H1 (cell line): ENCODE measurements at regions not wholly inside any gene's neighbourhood (a gene's known extent, or its start where the extent isn't known, plus 50 kb on each side); places are given as distances from the start of the nearest gene placed in this dataset.

Source experiments
- BRCA1 ChIP-seq: IDR thresholded peaks from 2 replicates; pipeline ENCODE4 v1.6.1; 2012; ENCODE audit warnings: low read depth, low read length, improper control_type of control experiment
- CREB1 ChIP-seq: IDR thresholded peaks from 2 replicates; pipeline ENCODE4 v1.6.1; 2012; ENCODE audit warnings: inconsistent platforms
- KDM5A ChIP-seq: fragments of 200-600 bp; IDR thresholded peaks from 2 replicates; pipeline ENCODE4 v1.7.1; 2012; ENCODE audit warnings: mild to moderate bottlenecking, low read length, inconsistent platforms, mixed read lengths
- POLR2A ChIP-seq, 2 experiments: IDR thresholded peaks; 1 replicate in 1 of 2; 2 replicates in 1 of 2; pipeline ENCODE4 v1.6.1; 2011; ENCODE audit warnings: low read depth in 2 of 2, low read length in 2 of 2, mild to moderate bottlenecking in 2 of 2; ENCODE audit errors: control extremely low read depth in 1 of 2
- RBBP5 ChIP-seq: IDR thresholded peaks from 2 replicates; pipeline ENCODE4 v1.7.1; 2012; ENCODE audit warnings: low read depth, mild to moderate bottlenecking, inconsistent platforms, low read length, moderate library complexity, borderline replicate concordance
- SIN3A ChIP-seq, 2 experiments: IDR thresholded peaks in 1 of 2; conservative IDR thresholded peaks in 1 of 2; 2 replicates each; pipeline ENCODE4 v1.6.1; 2011 to 2012; ENCODE audit warnings: low read length in 2 of 2, improper control_type of control experiment in 1 of 2, low read depth in 1 of 2, mild to moderate bottlenecking in 1 of 2
- SIRT6 ChIP-seq: IDR thresholded peaks from one replicate; pipeline ENCODE4 v1.7.1; 2012; ENCODE audit warnings: low read length, inconsistent platforms
- SRF ChIP-seq: IDR thresholded peaks from 2 replicates; pipeline ENCODE4 v1.6.1; 2011; ENCODE audit warnings: mild to moderate bottlenecking, low read depth, low read length, moderate library complexity
- TAF7 ChIP-seq: optimal IDR thresholded peaks from 2 replicates; pipeline ENCODE3; 2011; ENCODE audit warnings: low read depth, mild to moderate bottlenecking, inconsistent platforms, low read length, moderate library complexity, borderline replicate concordance
- TF ChIP-seq, protein P1 (sequence below): fragments of 300-600 bp; sonication (generic); IDR thresholded peaks from 2 replicates; pipeline ENCODE4 v1.7.1; 2012; ENCODE audit warnings: low read length, moderate library complexity, mild to moderate bottlenecking, inconsistent platforms; ENCODE audit not compliant: insufficient replicate concordance
- TF ChIP-seq, protein P2 (sequence below), 3 experiments: IDR thresholded peaks; 1 replicate in 2 of 3; 2 replicates in 1 of 3; pipeline versions ENCODE4 v1.5.1 to v1.6.1; 2011; ENCODE audit warnings: low read length in 3 of 3, mild to moderate bottlenecking in 3 of 3, inconsistent platforms in 2 of 3, low read depth in 1 of 3, moderate library complexity in 1 of 3; ENCODE audit not compliant: insufficient read depth in 1 of 3; ENCODE audit errors: control extremely low read depth in 1 of 3

DNA sequence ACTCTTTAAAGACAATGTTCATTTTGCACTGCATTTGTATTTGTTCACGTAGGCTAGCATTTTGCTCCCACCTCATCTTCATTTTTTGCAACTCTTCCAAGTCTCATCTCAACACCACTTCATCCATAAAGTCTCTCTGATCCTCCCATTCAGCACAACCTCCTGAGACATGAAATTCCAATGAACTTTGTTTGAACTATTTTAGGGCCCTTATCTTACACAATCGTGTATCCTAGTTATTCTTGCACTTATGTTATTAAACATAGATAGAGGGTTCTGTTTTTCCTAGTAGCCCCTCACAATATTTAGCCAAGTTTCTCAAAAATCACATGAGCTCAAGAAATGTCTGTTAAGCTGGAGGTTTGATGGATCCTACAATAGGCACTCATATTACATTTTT lies 500.5 kb upstream of the ADAMTS5 start (continued):
- TF ChIP-seq, protein P1, sequence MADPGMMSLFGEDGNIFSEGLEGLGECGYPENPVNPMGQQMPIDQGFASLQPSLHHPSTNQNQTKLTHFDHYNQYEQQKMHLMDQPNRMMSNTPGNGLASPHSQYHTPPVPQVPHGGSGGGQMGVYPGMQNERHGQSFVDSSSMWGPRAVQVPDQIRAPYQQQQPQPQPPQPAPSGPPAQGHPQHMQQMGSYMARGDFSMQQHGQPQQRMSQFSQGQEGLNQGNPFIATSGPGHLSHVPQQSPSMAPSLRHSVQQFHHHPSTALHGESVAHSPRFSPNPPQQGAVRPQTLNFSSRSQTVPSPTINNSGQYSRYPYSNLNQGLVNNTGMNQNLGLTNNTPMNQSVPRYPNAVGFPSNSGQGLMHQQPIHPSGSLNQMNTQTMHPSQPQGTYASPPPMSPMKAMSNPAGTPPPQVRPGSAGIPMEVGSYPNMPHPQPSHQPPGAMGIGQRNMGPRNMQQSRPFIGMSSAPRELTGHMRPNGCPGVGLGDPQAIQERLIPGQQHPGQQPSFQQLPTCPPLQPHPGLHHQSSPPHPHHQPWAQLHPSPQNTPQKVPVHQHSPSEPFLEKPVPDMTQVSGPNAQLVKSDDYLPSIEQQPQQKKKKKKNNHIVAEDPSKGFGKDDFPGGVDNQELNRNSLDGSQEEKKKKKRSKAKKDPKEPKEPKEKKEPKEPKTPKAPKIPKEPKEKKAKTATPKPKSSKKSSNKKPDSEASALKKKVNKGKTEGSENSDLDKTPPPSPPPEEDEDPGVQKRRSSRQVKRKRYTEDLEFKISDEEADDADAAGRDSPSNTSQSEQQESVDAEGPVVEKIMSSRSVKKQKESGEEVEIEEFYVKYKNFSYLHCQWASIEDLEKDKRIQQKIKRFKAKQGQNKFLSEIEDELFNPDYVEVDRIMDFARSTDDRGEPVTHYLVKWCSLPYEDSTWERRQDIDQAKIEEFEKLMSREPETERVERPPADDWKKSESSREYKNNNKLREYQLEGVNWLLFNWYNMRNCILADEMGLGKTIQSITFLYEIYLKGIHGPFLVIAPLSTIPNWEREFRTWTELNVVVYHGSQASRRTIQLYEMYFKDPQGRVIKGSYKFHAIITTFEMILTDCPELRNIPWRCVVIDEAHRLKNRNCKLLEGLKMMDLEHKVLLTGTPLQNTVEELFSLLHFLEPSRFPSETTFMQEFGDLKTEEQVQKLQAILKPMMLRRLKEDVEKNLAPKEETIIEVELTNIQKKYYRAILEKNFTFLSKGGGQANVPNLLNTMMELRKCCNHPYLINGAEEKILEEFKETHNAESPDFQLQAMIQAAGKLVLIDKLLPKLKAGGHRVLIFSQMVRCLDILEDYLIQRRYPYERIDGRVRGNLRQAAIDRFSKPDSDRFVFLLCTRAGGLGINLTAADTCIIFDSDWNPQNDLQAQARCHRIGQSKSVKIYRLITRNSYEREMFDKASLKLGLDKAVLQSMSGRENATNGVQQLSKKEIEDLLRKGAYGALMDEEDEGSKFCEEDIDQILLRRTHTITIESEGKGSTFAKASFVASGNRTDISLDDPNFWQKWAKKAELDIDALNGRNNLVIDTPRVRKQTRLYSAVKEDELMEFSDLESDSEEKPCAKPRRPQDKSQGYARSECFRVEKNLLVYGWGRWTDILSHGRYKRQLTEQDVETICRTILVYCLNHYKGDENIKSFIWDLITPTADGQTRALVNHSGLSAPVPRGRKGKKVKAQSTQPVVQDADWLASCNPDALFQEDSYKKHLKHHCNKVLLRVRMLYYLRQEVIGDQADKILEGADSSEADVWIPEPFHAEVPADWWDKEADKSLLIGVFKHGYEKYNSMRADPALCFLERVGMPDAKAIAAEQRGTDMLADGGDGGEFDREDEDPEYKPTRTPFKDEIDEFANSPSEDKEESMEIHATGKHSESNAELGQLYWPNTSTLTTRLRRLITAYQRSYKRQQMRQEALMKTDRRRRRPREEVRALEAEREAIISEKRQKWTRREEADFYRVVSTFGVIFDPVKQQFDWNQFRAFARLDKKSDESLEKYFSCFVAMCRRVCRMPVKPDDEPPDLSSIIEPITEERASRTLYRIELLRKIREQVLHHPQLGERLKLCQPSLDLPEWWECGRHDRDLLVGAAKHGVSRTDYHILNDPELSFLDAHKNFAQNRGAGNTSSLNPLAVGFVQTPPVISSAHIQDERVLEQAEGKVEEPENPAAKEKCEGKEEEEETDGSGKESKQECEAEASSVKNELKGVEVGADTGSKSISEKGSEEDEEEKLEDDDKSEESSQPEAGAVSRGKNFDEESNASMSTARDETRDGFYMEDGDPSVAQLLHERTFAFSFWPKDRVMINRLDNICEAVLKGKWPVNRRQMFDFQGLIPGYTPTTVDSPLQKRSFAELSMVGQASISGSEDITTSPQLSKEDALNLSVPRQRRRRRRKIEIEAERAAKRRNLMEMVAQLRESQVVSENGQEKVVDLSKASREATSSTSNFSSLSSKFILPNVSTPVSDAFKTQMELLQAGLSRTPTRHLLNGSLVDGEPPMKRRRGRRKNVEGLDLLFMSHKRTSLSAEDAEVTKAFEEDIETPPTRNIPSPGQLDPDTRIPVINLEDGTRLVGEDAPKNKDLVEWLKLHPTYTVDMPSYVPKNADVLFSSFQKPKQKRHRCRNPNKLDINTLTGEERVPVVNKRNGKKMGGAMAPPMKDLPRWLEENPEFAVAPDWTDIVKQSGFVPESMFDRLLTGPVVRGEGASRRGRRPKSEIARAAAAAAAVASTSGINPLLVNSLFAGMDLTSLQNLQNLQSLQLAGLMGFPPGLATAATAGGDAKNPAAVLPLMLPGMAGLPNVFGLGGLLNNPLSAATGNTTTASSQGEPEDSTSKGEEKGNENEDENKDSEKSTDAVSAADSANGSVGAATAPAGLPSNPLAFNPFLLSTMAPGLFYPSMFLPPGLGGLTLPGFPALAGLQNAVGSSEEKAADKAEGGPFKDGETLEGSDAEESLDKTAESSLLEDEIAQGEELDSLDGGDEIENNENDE: no peak
- TF ChIP-seq BRCA1: no peak
- TF ChIP-seq CREB1: no peak
- TF ChIP-seq RBBP5: no peak
- TF ChIP-seq TAF7: no peak
- no peak for TF ChIP-seq KDM5A
- TF ChIP-seq SRF: no peak
- no peak for TF ChIP-seq SIN3A (conservative IDR thresholded peaks at IDR 0.05 in 1 of 2, IDR thresholded peaks at IDR 0.05 in 1 of 2; ENCODE audit: low read depth in 1 of 2, low read length in 2 of 2)
- TF ChIP-seq, protein P2, sequence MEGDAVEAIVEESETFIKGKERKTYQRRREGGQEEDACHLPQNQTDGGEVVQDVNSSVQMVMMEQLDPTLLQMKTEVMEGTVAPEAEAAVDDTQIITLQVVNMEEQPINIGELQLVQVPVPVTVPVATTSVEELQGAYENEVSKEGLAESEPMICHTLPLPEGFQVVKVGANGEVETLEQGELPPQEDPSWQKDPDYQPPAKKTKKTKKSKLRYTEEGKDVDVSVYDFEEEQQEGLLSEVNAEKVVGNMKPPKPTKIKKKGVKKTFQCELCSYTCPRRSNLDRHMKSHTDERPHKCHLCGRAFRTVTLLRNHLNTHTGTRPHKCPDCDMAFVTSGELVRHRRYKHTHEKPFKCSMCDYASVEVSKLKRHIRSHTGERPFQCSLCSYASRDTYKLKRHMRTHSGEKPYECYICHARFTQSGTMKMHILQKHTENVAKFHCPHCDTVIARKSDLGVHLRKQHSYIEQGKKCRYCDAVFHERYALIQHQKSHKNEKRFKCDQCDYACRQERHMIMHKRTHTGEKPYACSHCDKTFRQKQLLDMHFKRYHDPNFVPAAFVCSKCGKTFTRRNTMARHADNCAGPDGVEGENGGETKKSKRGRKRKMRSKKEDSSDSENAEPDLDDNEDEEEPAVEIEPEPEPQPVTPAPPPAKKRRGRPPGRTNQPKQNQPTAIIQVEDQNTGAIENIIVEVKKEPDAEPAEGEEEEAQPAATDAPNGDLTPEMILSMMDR (IDR thresholded peaks at IDR 0.05; ENCODE audit: control extremely low read depth in 1 of 3, insufficient read depth in 1 of 3, low read depth in 1 of 3, low read length in 3 of 3): no peak
- no peak for TF ChIP-seq SIRT6
- no peak for TF ChIP-seq POLR2A (IDR thresholded peaks at IDR 0.05; ENCODE audit: control extremely low read depth in 1 of 2, low read depth in 2 of 2, low read length in 2 of 2)
